EH (cell line): ENCODE measurements at regions not wholly inside any gene's neighbourhood (a gene's known extent, or its start where the extent isn't known, plus 50 kb on each side); places are given as distances from the start of the nearest gene placed in this dataset.
"Not testable (repeated sequence)": the region's sequence is repeated elsewhere in the genome, so short reads cannot be mapped to it uniquely, and the experiment has no call there.

ENCODE experiments used
- DNase-seq: peaks from one replicate; pipeline ENCODE4 v3.0.0-alpha.2; 2015; ENCODE audit warnings: low read depth

DNA sequence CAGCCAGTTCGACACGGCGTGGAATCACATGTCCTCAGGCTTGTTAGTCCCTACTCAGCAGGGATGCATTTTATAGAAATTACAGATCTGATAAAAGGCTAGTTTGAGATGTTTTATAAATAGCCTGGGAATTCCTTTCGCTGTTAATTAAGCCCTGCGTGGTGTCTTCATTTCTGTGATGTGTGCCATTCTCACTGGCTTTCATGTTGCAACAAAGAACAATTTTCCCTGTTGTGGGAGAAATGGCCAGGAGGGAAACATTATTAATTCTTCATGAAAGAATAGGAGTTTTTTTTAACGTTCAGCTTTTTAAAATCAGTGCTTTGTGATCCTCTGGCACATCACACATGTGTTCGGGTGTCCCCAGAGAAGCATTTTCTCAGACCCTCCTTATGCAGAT, 427.3 kb upstream of the FRG1 start:
- DNase-seq, result no peak

- DNase-seq, result no peak
Observed at GRCh38 chr4:189514209-189514608, 426.5 kb upstream of the FRG1 start.

DNA sequence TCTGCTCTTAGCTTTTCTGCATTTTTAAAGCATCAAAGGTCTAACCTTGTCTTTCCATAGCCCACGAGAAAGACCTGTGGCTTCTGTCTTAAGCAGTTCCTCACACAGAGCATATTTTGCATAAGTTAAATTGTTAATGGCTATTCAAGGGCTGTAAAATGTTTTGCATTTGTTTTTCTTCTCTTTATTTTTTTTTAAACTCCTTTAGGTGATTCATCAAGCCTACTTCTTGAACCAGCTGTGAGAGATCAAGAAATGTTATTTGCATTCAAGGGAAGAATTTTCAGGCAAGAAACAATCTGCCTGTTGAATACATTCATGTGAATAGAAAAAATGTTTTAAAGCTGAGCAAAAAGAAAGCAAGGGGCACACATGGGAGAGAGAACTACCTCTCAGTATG, 423.8 kb upstream of the FRG1 start:
- no peak for DNase-seq

GRCh38 chr4:189519186-189519585, 421.5 kb upstream of the FRG1 start:
- DNase-seq, result no peak

DNA sequence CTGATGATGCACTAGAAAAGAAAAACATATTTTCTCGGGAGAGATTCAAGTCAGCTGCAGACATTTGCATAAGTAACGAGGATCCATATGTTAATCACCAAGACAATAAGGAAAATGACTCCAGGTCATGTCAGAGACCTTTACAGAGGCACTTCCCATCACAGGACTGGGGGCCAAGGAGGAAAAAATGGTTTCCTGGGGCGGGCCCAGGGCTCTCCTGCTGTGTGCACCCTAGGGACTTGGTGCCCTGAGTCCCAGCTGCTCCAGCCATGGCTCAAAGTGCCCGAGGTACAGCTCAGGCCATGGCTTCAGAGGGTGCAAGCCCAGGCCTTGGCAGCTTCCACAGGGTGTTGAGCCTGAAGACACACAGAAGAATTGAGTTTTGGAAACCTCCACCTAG, 415.4 kb upstream of the FRG1 start:
- DNase-seq, result no peak

GRCh38 chr4:189530848-189531247, 409.8 kb upstream of the FRG1 start:
- DNase-seq, result no peak

DNA sequence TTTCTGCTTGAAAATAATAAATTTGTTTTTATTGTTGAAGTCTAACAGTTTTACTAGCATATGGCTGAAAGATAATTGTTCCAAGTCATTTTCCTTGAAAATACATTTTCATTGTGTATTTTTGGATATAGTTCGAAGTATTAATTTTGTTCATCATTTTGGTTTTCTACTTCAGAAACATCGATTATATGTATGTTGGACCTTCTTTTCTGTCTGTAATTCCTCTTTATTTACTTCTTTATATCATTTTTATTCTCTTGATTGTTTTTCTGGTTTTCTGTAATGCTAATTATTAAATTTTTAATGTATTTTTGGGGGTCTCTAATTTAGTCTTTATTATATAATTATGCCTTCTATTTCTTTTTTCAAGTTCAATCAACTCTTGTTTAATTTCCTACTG, 407.1 kb upstream of the FRG1 start:
- no peak for DNase-seq

DNA sequence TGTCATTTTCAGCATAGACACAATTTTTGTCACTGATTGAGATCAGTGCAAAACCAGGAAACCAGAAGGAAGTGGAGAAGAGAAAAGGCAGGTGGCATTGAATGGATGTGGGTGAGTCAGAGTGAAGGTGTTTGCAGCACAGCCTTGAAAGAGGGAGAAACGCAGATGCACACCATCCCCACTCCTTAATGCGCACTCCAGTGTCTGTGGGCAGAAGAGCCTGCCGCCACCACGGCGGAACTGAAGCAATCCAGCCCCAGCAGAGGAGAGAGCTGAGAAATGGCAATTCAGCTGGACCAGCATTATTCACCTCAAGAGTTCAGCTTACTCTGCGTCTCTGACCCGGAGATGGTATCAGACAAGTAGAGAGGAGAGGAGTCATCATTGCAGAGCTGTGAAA, 393.1 kb upstream of the FRG1 start:
- no peak for DNase-seq

- no peak for DNase-seq
Observed at GRCh38 chr4:189548484-189549125, 392.1 kb upstream of the FRG1 start.

DNA sequence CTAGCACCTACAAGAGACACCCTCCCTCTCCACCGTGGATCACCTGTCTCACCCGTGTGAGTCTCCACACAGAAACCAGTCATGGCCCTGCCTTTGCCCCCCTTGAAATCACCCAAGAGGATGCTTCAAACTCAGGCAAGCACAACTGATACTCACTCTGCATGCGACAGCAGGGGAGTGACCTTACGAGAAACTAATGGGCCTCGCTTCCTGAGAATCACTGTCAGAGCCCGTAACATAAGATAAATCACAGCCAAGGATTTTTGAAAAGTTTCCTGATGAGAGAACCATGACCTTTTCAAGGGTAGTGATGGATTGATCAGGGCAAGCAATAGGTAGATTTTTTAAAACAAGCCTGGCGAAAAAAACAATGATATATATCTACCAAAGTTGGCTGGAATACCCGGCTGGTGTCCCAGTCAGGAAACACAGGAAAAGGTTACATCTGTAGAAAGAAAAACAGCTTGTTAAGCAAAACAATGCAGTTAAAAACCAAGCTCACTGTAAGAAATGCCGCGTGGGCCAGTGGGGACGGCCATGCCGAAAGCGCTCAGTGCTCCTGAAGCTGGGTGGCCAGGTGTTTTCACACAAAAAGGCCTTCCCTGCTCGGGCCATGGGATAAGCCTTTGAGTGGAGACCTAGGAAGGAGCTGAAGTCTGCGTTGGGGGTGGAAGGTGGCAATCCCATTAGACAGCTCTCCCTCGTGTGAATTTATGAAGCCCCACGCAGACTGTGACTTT, 388.6 kb upstream of the FRG1 start:
- DNase-seq, result not testable (repeated sequence)

GRCh38 chr4:189560605-189561004, 380.1 kb upstream of the FRG1 start:
- not testable (repeated sequence) for DNase-seq

- not testable (repeated sequence) for DNase-seq
Observed at GRCh38 chr4:189563751-189564150, 376.9 kb upstream of the FRG1 start.

GRCh38 chr4:189566271-189566670, 374.4 kb upstream of the FRG1 start:
- DNase-seq, result not testable (repeated sequence)

GRCh38 chr4:189566900-189567299, 373.8 kb upstream of the FRG1 start:
- not testable (repeated sequence) for DNase-seq

GRCh38 chr4:189579645-189580044, 361.0 kb upstream of the FRG1 start:
- DNase-seq, result not testable (repeated sequence)

DNA sequence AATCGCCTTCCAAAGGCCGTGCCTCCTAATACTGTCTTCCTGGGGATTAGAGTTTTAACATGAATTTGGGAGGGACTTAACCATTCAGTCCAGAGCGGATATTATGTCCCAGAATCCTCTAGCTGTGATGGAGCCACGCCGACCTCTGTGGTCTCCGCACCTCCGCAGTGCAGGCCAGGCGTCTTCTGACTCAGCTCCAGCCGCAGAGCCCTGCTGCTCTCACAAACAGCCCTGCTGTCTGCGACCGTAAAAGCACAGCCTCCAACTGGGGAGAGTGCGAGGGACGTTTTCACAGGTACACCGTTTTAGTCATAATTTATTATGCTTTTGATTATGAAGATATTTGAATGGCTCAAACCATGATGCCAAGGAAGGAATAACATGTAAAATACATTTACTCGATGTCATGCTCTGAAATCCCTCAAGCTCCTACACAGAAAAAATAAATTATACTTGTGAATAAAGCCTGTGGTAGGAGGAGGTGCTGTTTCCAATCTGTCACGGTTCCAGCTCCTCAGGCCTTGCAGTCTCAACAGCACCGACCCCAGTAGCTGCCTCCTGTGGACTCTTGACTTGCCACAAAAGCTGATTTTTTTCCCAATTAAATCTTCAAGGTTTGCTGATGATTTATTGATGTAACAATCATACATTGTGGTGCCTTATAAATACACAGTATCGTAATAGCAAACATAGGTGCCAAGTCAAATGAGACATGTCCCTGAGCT, 353.6 kb upstream of the FRG1 start:
- not testable (repeated sequence) for DNase-seq

DNA sequence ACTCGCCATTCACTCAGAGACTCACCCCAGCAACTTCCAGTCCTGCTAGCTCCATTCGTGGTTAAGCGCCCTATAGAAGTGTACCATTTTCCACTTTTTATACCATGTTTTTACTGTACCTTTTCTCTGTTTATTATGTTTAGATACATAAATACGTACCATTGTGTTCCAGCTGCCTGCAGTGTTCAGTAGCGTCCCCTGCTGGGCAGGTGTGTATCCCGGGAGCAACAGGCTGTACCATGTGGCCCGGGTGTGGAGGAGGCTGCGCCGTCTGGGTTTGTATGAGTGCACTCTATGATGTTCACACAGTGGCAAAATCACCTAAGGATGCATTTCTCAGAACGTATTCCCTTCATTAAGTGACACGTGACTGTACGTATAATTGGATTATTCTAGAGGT, 351.5 kb upstream of the FRG1 start:
- DNase-seq, result not testable (repeated sequence)

GRCh38 chr4:189592890-189593289, 347.8 kb upstream of the FRG1 start:
- DNase-seq, result no peak

- DNase-seq, result no peak
Observed at GRCh38 chr4:189597341-189597740, 343.3 kb upstream of the FRG1 start.

- DNase-seq, result no peak
Observed at GRCh38 chr4:189600264-189600663, 340.4 kb upstream of the FRG1 start.

DNA sequence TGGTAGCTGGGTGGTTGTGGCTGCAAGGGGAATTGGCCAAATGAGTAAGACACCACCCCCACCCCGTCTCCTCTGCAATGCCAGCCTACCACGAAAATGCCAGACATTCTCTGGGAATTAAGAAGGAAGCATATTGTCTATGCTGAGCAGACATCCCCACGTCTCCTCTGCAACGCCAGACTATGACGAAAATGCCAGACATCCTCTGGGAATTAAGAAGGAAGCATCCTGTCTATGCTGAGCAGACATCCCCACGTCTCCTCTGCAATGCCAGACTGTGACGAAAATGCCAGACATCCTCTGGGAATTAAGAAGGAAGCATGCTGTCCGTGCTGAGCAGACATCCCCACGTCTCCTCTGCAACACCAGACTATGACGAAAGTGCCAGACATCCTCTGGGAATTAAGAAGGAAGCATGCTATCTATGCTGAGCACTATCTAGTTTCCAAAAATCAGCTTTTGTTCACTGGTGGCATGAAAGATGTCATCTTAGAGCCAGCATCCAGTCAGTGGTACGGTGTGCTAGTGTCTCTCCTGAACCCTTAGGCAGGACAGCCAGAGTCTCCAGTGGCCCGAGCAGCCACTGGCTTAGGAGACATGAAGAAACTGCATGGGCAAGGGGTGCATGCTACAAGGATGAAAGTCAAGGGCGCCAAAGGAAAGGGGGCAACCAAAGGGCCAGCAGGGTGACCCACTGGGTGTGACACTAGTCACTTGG, 339.8 kb upstream of the FRG1 start:
- no peak for DNase-seq

GRCh38 chr4:189602827-189603226, 337.8 kb upstream of the FRG1 start:
- DNase-seq, result not testable (repeated sequence)
